ENCODE measurements at regions not wholly inside any gene's neighbourhood (a gene's known extent, or its start where the extent isn't known, plus 50 kb on each side); places are given as distances from the start of the nearest gene placed in this dataset.
A peak's percentile ranks its signal among the peaks of the same experiment; 100 is the strongest.

DNA sequence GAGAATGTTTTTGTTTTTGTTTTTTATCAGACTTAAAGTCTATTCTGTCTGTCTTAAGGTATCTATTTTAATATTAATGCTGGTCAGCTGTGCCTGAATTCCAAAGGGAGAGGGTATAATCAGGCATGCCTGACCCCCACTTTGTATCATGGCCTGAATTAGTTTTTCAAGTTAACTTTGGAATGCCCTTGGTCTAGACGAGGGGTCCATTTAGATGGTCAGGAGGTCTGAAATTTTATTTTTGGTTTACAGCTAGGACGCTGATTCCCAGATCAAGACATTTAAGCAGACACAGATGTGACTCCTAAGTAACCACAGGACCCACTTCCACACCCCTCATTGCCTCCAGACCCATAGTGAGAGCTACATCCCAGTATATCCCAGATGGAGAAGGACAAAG is 189.5 kb downstream of the ARHGAP12 start:
- in situ Hi-C loops (cut with HindIII; ENCODE audit: low pct_unique_long_range_greater_than_20kb, low sequenced_read_pairs) = no loop called here
- TF ChIP-seq JUND (IDR thresholded peaks at IDR 0.05; ENCODE audit: low read depth) = no peak
- DNase-seq (ENCODE audit: low read depth in 1 of 2, low spot score in 1 of 2) = no peak

- in situ Hi-C loops (cut with HindIII; ENCODE audit: low pct_unique_long_range_greater_than_20kb, low sequenced_read_pairs) = no loop called here
- DNase-seq (ENCODE audit: low read depth in 1 of 2, low spot score in 1 of 2) = no peak
- TF ChIP-seq JUND (IDR thresholded peaks at IDR 0.05; ENCODE audit: low read depth) = no peak
These were observed 196.9 kb downstream of the ARHGAP12 start for GRCh38 chr10:31731711-31732110.

GRCh38 chr10:31730776-31731175 is 197.9 kb downstream of the ARHGAP12 start:
- DNase-seq (ENCODE audit: low read depth in 1 of 2, low spot score in 1 of 2) = no peak
- in situ Hi-C loops (cut with HindIII; ENCODE audit: low pct_unique_long_range_greater_than_20kb, low sequenced_read_pairs) = no loop called here
- TF ChIP-seq JUND (IDR thresholded peaks at IDR 0.05; ENCODE audit: low read depth) = no peak

GRCh38 chr10:31728698-31729224 is 199.9 kb downstream of the ARHGAP12 start:
- in situ Hi-C loops (cut with HindIII; ENCODE audit: low pct_unique_long_range_greater_than_20kb, low sequenced_read_pairs) = no loop called here
- DNase-seq (ENCODE audit: low read depth in 1 of 2, low spot score in 1 of 2) = no peak
- no peak for TF ChIP-seq JUND (IDR thresholded peaks at IDR 0.05; ENCODE audit: low read depth)

DNA sequence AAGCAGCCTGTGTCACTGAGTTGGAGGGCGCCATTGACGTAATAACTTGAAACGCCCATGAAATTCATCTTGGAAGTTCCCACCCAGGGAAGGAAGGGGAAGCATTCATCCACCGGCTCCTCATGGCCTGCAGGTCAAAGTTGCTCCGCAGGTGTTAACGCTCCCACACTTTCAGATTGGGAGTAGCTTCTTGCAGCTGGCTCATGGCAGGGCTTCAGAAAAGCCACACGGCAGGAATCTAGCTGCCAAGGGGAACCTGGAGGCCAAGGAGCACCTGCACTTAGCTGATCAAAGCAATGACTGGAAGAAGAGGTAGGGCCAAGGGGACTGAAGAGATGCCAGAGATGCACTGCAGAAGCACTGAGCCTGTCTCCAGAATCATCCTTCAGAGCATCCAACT is 203.2 kb downstream of the ARHGAP12 start:
- TF ChIP-seq JUND (IDR thresholded peaks at IDR 0.05; ENCODE audit: low read depth) = no peak
- no peak for DNase-seq (ENCODE audit: low read depth in 1 of 2, low spot score in 1 of 2)
- in situ Hi-C loops (cut with HindIII; ENCODE audit: low pct_unique_long_range_greater_than_20kb, low sequenced_read_pairs) = no loop called here

- DNase-seq (ENCODE audit: low read depth in 1 of 2, low spot score in 1 of 2) = no peak
- in situ Hi-C loops (cut with HindIII; ENCODE audit: low pct_unique_long_range_greater_than_20kb, low sequenced_read_pairs) = no loop called here
- no peak for TF ChIP-seq JUND (IDR thresholded peaks at IDR 0.05; ENCODE audit: low read depth)
These were observed 204.3 kb downstream of the ARHGAP12 start for GRCh38 chr10:31724296-31724695.

- no peak for TF ChIP-seq JUND (IDR thresholded peaks at IDR 0.05; ENCODE audit: low read depth)
- DNase-seq (ENCODE audit: low read depth in 1 of 2, low spot score in 1 of 2) = no peak
These were observed 205.4 kb downstream of the ARHGAP12 start for GRCh38 chr10:31723106-31723750.

GRCh38 chr10:31721096-31721495 is 207.5 kb downstream of the ARHGAP12 start:
- TF ChIP-seq JUND (IDR thresholded peaks at IDR 0.05; ENCODE audit: low read depth) = no peak
- no peak for DNase-seq (ENCODE audit: low read depth in 1 of 2, low spot score in 1 of 2)
- in situ Hi-C loops (cut with HindIII; ENCODE audit: low pct_unique_long_range_greater_than_20kb, low sequenced_read_pairs) = no loop called here

More at GRCh38 chr10:31723106-31723750, 205.4 kb downstream of the ARHGAP12 start:
- in situ Hi-C loops (cut with HindIII; ENCODE audit: low pct_unique_long_range_greater_than_20kb, low sequenced_read_pairs) = no loop called here

DNA sequence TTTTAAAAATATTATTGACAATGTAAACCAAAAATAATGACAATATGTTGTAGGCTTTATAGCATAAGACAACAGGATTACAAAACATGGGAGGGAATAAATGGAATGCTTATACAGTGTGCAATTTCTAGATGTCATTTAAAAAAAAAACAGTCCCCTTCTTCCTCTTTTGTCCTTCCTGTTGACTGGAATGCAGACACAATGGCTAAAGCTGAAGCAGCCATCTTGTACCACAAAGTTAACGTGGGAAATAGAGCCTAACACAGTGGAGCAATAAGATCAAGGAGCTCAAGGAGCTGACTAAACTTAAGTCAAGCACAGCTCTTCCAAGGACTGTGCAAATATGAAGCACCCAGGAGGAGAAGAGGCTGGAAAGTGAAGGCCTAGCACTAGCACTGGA is 208.1 kb downstream of the ARHGAP12 start:
- no peak for TF ChIP-seq JUND (IDR thresholded peaks at IDR 0.05; ENCODE audit: low read depth)
- in situ Hi-C loops (cut with HindIII; ENCODE audit: low pct_unique_long_range_greater_than_20kb, low sequenced_read_pairs) = no loop called here
- no peak for DNase-seq (ENCODE audit: low read depth in 1 of 2, low spot score in 1 of 2)

DNA sequence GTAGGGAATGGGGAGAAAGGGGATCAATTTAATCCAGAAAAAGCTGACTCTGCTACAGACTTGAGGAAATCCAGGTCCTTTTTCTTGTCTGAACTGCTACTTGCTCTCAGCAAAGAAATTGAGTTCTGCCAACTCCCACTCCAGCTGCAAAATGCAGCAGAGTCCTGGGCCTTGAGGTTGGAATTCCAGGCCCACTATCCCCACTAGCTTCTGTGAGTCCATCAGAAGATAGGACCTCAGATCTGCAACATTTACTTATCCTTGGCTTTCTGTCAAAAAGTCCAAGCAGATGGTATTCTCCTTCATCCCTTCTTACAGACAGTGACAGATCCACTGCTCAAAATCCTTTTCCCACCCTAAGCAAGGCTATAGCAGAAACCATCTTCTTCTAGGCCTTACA is 219.2 kb downstream of the ARHGAP12 start:
- TF ChIP-seq JUND (IDR thresholded peaks at IDR 0.05; ENCODE audit: low read depth) = no peak
- in situ Hi-C loops (cut with HindIII; ENCODE audit: low pct_unique_long_range_greater_than_20kb, low sequenced_read_pairs) = no loop called here
- DNase-seq (ENCODE audit: low read depth in 1 of 2, low spot score in 1 of 2) = no peak

DNA sequence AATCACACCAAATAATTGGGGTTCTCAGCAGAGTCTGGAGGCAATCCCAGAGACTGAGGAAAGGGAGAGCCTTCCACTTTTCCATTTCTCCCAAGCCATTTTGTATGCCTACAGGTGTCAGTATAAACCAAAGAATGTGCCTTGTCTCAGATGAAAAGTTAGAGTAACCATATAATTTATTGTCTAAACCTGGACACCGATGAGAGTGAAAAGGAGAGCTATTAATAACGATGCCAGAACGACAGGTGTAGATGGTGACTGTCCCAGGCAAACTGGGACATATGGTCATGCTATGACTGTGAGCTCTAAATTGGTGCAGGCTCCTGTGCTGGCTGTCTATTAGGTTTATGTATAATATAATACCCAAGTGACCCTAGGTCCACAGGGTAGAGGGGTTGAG is 219.6 kb downstream of the ARHGAP12 start:
- DNase-seq (ENCODE audit: low read depth in 1 of 2, low spot score in 1 of 2) = peak in 1 of 2 experiments; percentile 41

DNA sequence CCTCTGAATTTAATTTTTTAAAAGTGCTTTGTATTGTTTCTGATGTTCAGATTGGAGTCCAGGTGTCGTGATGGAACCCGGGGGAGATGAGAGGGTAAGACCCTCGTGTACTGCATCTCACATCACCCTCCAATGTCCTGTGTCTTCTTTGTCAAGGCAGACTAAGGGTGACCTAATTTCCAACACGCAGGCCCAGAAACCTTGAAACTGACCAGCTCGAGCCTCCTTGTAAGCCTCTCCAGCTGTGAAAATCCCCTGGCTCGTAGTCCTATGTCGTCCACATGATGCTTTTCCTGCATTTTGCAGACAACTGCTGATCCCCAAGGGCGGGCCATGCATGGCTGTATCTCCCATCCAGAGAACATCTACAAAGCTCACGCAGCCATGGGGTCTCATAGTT is 220.2 kb downstream of the ARHGAP12 start:
- TF ChIP-seq JUND (IDR thresholded peaks at IDR 0.05; ENCODE audit: low read depth) = no peak
- in situ Hi-C loops (cut with HindIII; ENCODE audit: low pct_unique_long_range_greater_than_20kb, low sequenced_read_pairs) = no loop called here
- DNase-seq (ENCODE audit: low read depth in 1 of 2, low spot score in 1 of 2) = no peak

More for the DNA sequence above, 219.6 kb downstream of the ARHGAP12 start:
- in situ Hi-C loops (cut with HindIII; ENCODE audit: low pct_unique_long_range_greater_than_20kb, low sequenced_read_pairs) = no loop called here
- no peak for TF ChIP-seq JUND (IDR thresholded peaks at IDR 0.05; ENCODE audit: low read depth)

- DNase-seq (ENCODE audit: low read depth in 1 of 2, low spot score in 1 of 2) = no peak
- in situ Hi-C loops (cut with HindIII; ENCODE audit: low pct_unique_long_range_greater_than_20kb, low sequenced_read_pairs) = no loop called here
- TF ChIP-seq JUND (IDR thresholded peaks at IDR 0.05; ENCODE audit: low read depth) = no peak
These were observed 220.6 kb downstream of the ARHGAP12 start for GRCh38 chr10:31708046-31708445.
